ENCODE measurements at regions not wholly inside any gene's neighbourhood (a gene's known extent, or its start where the extent isn't known, plus 50 kb on each side); places are given as distances from the start of the nearest gene placed in this dataset.
"Not testable (repeated sequence)": the region's sequence is repeated elsewhere in the genome, so short reads cannot be mapped to it uniquely, and the experiment has no call there.

DNA sequence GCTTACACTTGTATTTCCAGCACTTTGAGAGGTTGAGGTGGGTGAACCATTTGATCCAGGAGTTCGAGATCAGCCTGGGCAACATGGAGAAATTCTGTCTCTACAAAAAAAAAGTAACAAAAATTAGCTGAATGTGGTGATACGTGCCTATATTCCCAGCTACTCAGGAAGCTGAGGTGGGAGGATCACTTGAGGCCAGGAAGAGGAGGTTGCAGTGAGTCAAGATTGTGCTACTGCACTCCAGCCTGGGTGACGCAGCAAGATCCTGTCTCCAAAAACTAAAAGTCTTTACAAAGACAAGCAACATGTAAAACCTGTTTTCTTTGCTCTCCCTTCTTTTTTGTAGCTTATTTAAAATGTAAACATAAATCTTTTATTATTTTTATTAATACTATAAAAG is 1156.1 kb downstream of the FAT4 start:
- no peaks in the 10 kb centered on the region for H3K4me1 ChIP-seq
- no peak overlapping the region for H3K4me3 ChIP-seq
- H4K20me1 ChIP-seq = no peaks in the 10 kb centered on the region
- no peaks in the 10 kb centered on the region for H3K9me3 ChIP-seq
- TF ChIP-seq Cebpa-rat (IDR thresholded peaks at IDR 0.05) = no peak
- H3K27ac ChIP-seq = no peak overlapping the region
- no peaks in the 10 kb centered on the region for H3K36me3 ChIP-seq
- H3K9ac ChIP-seq = no peak overlapping the region
- H3K27me3 ChIP-seq = no peaks in the 10 kb centered on the region
- no peak overlapping the region for H3K4me2 ChIP-seq

DNA sequence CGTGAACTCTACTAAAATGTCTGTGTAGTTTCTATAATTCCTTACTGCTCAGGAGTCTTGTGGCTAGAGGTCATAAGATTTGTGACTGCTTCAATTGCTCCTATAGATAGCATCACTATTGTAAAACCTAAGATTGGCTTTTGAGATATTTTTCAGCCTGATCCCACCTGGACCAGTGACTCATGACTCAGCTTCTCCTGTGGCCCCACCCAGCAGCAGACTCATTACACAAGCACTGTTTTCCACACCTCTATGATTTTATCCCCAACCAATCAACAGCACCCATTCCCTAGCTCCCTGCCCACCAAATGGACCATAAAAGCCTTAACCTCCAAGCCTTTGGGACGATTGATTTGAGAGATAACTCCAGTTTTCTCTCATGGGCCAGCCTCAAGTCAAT is 1157.0 kb upstream of the INTU start:
- Histone ChIP-seq H4K20me1 (no peaks in the 10 kb centered on the region), H3K4me2 (no peak overlapping the region), H3K9me3 (no peaks in the 10 kb centered on the region), H3K4me1 (no peaks in the 10 kb centered on the region), H3K27ac (no peak overlapping the region), H3K4me3 (no peak overlapping the region), H3K27me3 (no peaks in the 10 kb centered on the region), H3K9ac (no peak overlapping the region), H3K36me3 (no peaks in the 10 kb centered on the region)
- TF ChIP-seq Cebpa-rat (IDR thresholded peaks at IDR 0.05) = no peak

DNA sequence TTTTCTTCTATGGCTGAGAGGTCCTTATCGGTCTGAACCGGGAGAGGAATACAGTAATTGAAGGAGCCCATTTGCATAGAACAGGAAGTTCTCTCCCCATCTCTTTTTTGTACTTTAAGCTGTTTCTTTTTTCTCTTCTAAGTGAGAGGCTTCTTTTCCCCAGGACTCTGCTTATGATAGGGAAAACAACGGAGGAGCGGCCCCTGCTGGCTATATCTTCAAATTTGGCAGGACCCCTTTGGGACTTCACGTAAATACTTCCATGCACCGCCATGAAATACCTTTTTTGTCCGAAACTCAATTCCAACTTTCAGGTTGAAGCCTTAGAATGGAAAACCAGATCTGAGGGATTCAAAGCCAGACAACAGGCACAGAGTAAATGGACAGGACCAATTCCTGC is 1153.0 kb upstream of the INTU start:
- Histone ChIP-seq H3K27ac (no peak overlapping the region), H4K20me1 (no peaks in the 10 kb centered on the region), H3K9ac (no peak overlapping the region), H3K4me3 (no peak overlapping the region), H3K4me1 (no peaks in the 10 kb centered on the region), H3K4me2 (no peak overlapping the region), H3K9me3 (no peaks in the 10 kb centered on the region), H3K27me3 (no peaks in the 10 kb centered on the region), H3K36me3 (no peaks in the 10 kb centered on the region)
- TF ChIP-seq Cebpa-rat (IDR thresholded peaks at IDR 0.05) = no peak

DNA sequence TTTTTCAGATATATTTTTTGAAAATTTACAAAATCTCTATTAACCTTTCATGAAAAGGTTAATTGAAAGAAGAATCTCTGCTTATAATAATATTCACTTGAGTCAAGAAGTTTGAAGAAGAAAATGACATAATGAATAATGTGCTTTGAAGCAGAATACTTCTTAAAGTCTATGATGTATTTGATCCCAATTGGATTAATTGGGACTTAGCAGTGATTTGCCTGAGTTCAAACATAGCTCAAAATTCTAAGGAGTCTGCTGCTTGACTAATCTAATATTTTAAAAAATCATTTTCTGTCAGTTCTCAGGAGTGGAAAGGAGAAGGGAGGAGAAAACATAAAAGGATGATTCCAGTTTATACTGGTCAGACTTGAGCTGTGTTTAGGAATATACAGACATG is 1150.4 kb upstream of the INTU start:
- H3K27me3 ChIP-seq = no peaks in the 10 kb centered on the region
- H4K20me1 ChIP-seq = no peaks in the 10 kb centered on the region
- no peak overlapping the region for H3K27ac ChIP-seq
- no peak overlapping the region for H3K4me2 ChIP-seq
- no peak overlapping the region for H3K4me3 ChIP-seq
- H3K9ac ChIP-seq = no peak overlapping the region
- no peaks in the 10 kb centered on the region for H3K4me1 ChIP-seq
- H3K9me3 ChIP-seq = no peaks in the 10 kb centered on the region
- H3K36me3 ChIP-seq = no peaks in the 10 kb centered on the region
- no peak for TF ChIP-seq Cebpa-rat (IDR thresholded peaks at IDR 0.05)

DNA sequence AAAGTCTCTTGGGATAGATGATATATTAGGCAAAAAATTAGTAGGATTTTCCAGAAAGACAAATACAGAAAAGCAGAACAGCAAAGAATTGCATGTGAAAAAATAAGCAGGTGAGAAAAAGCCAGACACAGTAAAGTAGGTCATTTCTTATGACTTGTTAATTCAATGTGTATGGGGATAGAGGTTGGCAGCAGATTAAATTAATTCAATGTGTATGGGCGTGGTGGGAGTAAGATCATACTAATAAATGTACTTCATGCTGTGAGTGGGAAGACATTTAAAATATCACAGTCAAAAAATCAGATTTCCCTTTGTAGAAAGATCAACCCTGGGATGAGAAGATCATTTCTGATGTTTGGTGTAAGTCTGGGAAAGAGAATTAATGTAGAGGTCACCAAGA is 1146.4 kb upstream of the INTU start:
- Histone ChIP-seq H3K4me1 (no peaks in the 10 kb centered on the region), H3K27ac (no peak overlapping the region), H3K4me2 (no peak overlapping the region), H3K4me3 (no peak overlapping the region), H3K36me3 (no peaks in the 10 kb centered on the region), H4K20me1 (no peaks in the 10 kb centered on the region), H3K27me3 (no peaks in the 10 kb centered on the region), H3K9ac (no peak overlapping the region), H3K9me3 (peaks cover 5% of the 10 kb centered on the region)
- TF ChIP-seq Cebpa-rat (IDR thresholded peaks at IDR 0.05) = no peak

DNA sequence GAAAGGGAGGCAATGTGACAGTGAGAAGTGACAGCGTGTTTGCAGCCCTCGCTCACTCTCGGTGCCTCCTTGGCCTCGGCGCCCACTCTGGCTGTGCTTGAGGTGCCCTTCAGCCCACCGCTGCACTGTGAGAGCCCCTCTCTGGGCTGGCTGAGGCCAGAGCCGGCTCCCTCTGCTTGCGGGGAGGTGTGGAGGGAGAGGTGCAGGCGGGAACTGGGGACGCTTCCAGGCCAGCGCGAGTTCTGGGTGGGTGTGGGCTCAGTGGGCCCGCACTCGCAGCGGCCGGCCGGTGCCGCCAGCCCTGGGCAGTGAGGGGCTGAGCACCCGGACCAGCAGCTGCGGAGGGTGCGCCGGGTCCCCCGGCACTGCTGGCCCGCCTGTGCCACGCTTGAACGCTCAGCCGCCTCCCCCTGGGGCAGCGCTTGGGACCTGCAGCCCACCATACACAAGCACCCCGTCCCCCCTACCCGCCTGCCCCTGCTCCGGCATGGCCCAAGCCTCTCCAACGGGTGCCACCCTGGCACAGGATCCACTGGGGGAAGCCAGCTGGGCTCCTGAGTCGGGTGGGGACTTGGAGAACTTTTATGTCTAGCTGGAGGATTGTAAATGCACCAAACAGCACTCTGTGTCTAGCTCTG is 1142.8 kb upstream of the INTU start:
- H3K4me3 ChIP-seq = no peak overlapping the region
- H4K20me1 ChIP-seq = no peaks in the 10 kb centered on the region
- no peak overlapping the region for H3K27ac ChIP-seq
- no peaks in the 10 kb centered on the region for H3K4me1 ChIP-seq
- no peaks in the 10 kb centered on the region for H3K27me3 ChIP-seq
- no peak overlapping the region for H3K4me2 ChIP-seq
- H3K9me3 ChIP-seq = peaks cover 5% of the 10 kb centered on the region
- TF ChIP-seq Cebpa-rat (IDR thresholded peaks at IDR 0.05) = no peak
- H3K9ac ChIP-seq = no peak overlapping the region
- no peaks in the 10 kb centered on the region for H3K36me3 ChIP-seq

DNA sequence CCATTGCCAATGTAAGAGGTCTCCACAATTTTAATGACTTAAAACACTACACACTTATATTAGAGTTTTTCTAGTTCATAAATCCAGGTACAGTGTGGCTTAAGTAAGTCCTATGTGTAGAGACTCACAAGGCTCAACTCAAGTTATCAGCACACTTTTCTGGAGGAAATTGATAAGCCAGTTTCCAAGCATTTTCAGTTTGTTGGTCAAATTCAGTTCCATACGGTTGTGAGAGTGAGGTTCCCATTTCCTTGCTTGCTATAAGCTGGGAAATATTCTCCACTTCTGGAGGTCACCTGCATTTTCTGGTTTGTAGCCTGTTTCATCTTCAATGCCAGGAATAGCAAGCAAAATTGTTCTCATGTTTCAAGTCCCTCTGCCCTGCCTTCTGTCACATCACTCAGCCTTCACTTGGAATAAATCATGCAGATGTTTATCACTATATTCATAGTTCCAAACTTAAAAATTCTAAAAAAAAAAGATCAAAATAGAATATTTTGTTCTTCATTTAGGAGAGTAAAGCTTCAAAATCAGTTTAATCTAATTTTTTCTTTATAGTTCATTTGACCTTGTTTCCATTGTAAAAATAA is 1137.5 kb upstream of the INTU start:
- no peaks in the 10 kb centered on the region for H4K20me1 ChIP-seq

DNA sequence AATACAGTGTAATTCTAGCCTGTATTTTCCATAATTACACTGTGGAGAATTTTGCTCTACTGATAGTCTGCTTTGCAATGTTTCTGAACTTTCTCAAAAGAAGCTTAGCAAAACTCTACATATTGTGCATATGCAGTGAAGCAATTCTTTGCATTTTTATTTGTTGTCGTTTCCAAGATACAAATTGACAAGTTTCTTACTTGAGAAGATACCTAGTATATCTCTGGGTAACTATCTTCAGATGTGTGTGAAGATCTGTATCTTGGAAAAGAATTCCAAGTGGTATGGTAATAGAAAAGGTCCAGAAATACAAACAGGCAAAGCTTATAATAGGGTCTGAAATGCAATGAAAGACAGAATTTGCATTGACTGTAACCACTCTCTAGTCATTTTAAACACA is 1119.8 kb upstream of the INTU start:
- Histone ChIP-seq H3K36me3 (no peaks in the 10 kb centered on the region), H4K20me1 (no peaks in the 10 kb centered on the region), H3K4me1 (no peaks in the 10 kb centered on the region), H3K27ac (no peak overlapping the region), H3K9me3 (no peaks in the 10 kb centered on the region), H3K27me3 (no peaks in the 10 kb centered on the region), H3K4me3 (no peak overlapping the region), H3K9ac (no peak overlapping the region), H3K4me2 (no peak overlapping the region)
- TF ChIP-seq Cebpa-rat (IDR thresholded peaks at IDR 0.05) = no peak

More for the DNA sequence above, 1137.5 kb upstream of the INTU start:
- no peaks in the 10 kb centered on the region for H3K9me3 ChIP-seq
- no peak overlapping the region for H3K4me2 ChIP-seq
- no peak overlapping the region for H3K27ac ChIP-seq
- no peaks in the 10 kb centered on the region for H3K36me3 ChIP-seq
- no peaks in the 10 kb centered on the region for H3K4me1 ChIP-seq
- H3K4me3 ChIP-seq = no peak overlapping the region
- no peak overlapping the region for H3K9ac ChIP-seq
- TF ChIP-seq Cebpa-rat (IDR thresholded peaks at IDR 0.05) = no peak
- no peaks in the 10 kb centered on the region for H3K27me3 ChIP-seq

DNA sequence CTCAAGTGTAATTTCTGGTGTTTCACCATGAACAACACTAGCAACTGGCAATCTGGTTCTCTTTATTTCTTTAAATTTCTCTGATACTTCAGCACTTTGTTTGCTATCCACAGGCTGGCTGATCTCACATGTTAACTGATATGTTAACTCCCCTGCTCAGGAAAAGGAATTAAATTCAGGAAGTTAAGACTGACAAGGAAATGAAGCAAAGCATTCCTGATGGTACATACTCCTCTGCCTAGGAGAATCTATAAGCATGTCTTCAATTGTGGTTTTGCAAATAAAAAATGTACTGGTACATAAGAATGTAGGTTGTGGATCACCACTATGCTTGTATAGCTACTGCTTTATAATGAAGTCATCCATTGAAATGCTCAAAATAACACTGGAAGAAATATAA is 1119.2 kb upstream of the INTU start:
- no peak for TF ChIP-seq Cebpa-rat (IDR thresholded peaks at IDR 0.05)
- Histone ChIP-seq H3K9me3 (no peaks in the 10 kb centered on the region), H3K4me2 (no peak overlapping the region), H3K9ac (no peak overlapping the region), H3K27me3 (no peaks in the 10 kb centered on the region), H3K36me3 (no peaks in the 10 kb centered on the region), H3K27ac (no peak overlapping the region), H4K20me1 (no peaks in the 10 kb centered on the region), H3K4me1 (no peaks in the 10 kb centered on the region), H3K4me3 (no peak overlapping the region)

DNA sequence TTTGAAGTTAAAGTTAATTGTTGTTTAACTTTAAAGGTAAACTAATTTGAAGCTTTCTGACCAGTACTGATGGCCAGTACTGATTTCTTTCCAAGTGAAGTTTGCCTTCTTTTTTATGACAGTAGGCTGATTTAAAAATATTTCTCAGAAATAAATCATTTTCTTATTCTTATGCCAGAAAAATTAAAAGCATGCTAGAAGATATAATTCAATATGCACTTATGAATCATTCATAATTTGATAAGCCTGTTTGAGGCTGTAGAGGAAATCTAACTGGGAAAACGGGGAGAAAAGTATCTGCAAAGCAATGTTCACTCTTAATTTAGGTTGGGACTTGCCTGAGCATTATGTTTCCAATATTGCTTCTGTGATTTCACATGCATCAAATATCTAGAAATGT is 1112.0 kb upstream of the INTU start:
- Histone ChIP-seq H3K27me3 (no peaks in the 10 kb centered on the region), H3K27ac (no peak overlapping the region), H3K9ac (no peak overlapping the region), H3K4me2 (no peak overlapping the region), H3K36me3 (no peaks in the 10 kb centered on the region), H4K20me1 (no peaks in the 10 kb centered on the region), H3K4me1 (no peaks in the 10 kb centered on the region), H3K9me3 (peaks cover 14% of the 10 kb centered on the region), H3K4me3 (no peak overlapping the region)
- TF ChIP-seq Cebpa-rat (IDR thresholded peaks at IDR 0.05) = no peak

DNA sequence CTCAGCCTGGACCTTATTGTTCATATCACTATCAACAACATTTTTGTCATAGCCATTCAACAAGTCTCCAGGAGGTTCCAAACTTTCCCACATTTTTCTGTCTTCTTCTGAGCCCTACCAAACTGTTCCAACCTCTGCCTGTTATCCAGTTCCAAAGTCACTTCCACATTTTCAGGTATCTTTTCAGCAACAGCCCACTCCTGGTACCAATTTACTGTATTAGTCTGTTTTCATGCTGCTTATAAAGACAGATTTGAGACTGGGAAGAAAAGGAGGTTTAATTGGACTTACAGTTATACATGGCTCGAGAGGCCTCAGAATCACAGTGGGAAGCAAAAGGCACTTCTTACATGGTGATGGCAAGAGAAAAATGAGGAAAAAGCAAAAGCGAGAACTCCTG is 1107.4 kb upstream of the INTU start:
- peaks cover 27% of the 10 kb centered on the region for H3K9me3 ChIP-seq
- not testable (repeated sequence) for H3K4me1 ChIP-seq, H3K27me3 ChIP-seq, H3K36me3 ChIP-seq, H3K9ac ChIP-seq, H3K4me3 ChIP-seq, H4K20me1 ChIP-seq, H3K4me2 ChIP-seq, H3K27ac ChIP-seq

All from BLaER1 (cell line).